Activated naive CD4-positive, alpha-beta T cell treated with Interleukin-2 at 50 U/mL for 16 hours (primary cell): ENCODE measurements at regions not wholly inside any gene's neighbourhood (a gene's known extent, or its start where the extent isn't known, plus 50 kb on each side); places are given as distances from the start of the nearest gene placed in this dataset.

Experiments
- DNase-seq: peaks from one replicate; pipeline ENCODE4 v3.0.0-alpha.2; 2020

- no peak for DNase-seq
Measured at GRCh38 chr1:187092104-187092503, 263.4 kb downstream of the PLA2G4A start.

GRCh38 chr1:187096689-187097088 lies 267.9 kb downstream of the PLA2G4A start:
- DNase-seq: no peak

GRCh38 chr1:187110351-187110750 lies 281.6 kb downstream of the PLA2G4A start:
- no peak for DNase-seq

GRCh38 chr1:187114792-187115191 lies 286.0 kb downstream of the PLA2G4A start:
- DNase-seq: no peak

- DNase-seq: no peak
Measured at GRCh38 chr1:187121661-187122060, 292.9 kb downstream of the PLA2G4A start.

- no peak for DNase-seq
Measured at GRCh38 chr1:187122566-187122965, 293.8 kb downstream of the PLA2G4A start.

- no peak for DNase-seq
Measured at GRCh38 chr1:187129132-187129531, 300.4 kb downstream of the PLA2G4A start.

GRCh38 chr1:187143783-187144182 lies 315.0 kb downstream of the PLA2G4A start:
- DNase-seq: no peak

- DNase-seq: no peak
Measured at GRCh38 chr1:187146388-187146787, 317.6 kb downstream of the PLA2G4A start.

- DNase-seq: no peak
Measured at GRCh38 chr1:187151555-187151954, 322.8 kb downstream of the PLA2G4A start.

- no peak for DNase-seq
Measured at GRCh38 chr1:187153047-187153446, 324.3 kb downstream of the PLA2G4A start.

GRCh38 chr1:187157115-187157514 lies 328.4 kb downstream of the PLA2G4A start:
- no peak for DNase-seq

GRCh38 chr1:187157552-187157951 lies 328.8 kb downstream of the PLA2G4A start:
- no peak for DNase-seq

GRCh38 chr1:187167555-187167954 lies 338.8 kb downstream of the PLA2G4A start:
- DNase-seq: no peak

- no peak for DNase-seq
Measured at GRCh38 chr1:187168297-187168696, 339.5 kb downstream of the PLA2G4A start.

- DNase-seq: no peak
Measured at GRCh38 chr1:187185389-187185788, 356.6 kb downstream of the PLA2G4A start.

- DNase-seq: no peak
Measured at GRCh38 chr1:187197685-187198084, 368.9 kb downstream of the PLA2G4A start.

GRCh38 chr1:187203257-187203656 lies 374.5 kb downstream of the PLA2G4A start:
- no peak for DNase-seq

GRCh38 chr1:187212377-187212776 lies 383.6 kb downstream of the PLA2G4A start:
- DNase-seq: no peak

- no peak for DNase-seq
Measured at GRCh38 chr1:187226396-187226795, 397.6 kb downstream of the PLA2G4A start.

GRCh38 chr1:187228790-187229189 lies 400.0 kb downstream of the PLA2G4A start:
- no peak for DNase-seq

- no peak for DNase-seq
Measured at GRCh38 chr1:187229496-187229895, 400.7 kb downstream of the PLA2G4A start.

- DNase-seq: no peak
Measured at GRCh38 chr1:187234706-187235105, 406.0 kb downstream of the PLA2G4A start.

GRCh38 chr1:187236199-187236598 lies 407.4 kb downstream of the PLA2G4A start:
- no peak for DNase-seq

GRCh38 chr1:187236676-187237075 lies 407.9 kb downstream of the PLA2G4A start:
- DNase-seq: no peak

GRCh38 chr1:187237542-187237941 lies 408.8 kb downstream of the PLA2G4A start:
- DNase-seq: no peak
